Adrenal gland (tissue), 5 donors: ENCODE measurements at regions not wholly inside any gene's neighbourhood (a gene's known extent, or its start where the extent isn't known, plus 50 kb on each side); places are given as distances from the start of the nearest gene placed in this dataset.

Experiments used
- POLR2A ChIP-seq, 2 donors: fragments of 450-650 bp; IDR thresholded peaks; one replicate each; pipeline ENCODE4 v1.6.1; 2017; ENCODE audit warnings: antibody characterized with exemption in 2 of 2, mild to moderate bottlenecking in 2 of 2, moderate library complexity in 1 of 2
- TF ChIP-seq, protein P1 (sequence below), 6 experiments: fragments of 450-650 bp in 4 of 6; fragments of 200-600 bp in 2 of 6; sonication (generic) in 1 of 6; IDR thresholded peaks; 1 replicate in 5 of 6; 2 replicates in 1 of 6; pipeline versions ENCODE4 v1.5.1 to v1.8.0; 2016 to 2021; ENCODE audit warnings: antibody characterized with exemption in 6 of 6, mild to moderate bottlenecking in 2 of 6, moderate library complexity in 1 of 6
- donor health status: DM: no; HTN: no; CAD: no.

DNA sequence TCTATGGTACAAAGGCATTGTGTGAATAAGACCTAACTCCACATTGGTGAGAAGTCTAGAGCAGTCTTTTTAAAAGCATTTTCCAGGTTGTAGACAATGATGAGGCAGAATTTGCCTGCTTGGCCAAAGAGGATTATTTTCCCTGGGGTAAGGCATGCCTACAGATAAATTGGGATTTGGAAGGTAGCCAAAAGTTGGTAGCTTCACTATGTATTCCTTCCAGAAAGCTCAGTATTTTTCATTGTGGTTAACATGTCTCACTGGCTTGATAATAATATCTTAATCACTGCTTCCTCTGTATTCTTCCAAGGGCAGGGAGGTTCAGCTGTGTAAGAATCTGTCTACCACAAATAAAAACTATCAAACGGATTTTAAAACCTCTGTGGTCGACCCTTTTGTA lies 590.8 kb upstream of the PRMT6 start:
- TF ChIP-seq, protein P1, sequence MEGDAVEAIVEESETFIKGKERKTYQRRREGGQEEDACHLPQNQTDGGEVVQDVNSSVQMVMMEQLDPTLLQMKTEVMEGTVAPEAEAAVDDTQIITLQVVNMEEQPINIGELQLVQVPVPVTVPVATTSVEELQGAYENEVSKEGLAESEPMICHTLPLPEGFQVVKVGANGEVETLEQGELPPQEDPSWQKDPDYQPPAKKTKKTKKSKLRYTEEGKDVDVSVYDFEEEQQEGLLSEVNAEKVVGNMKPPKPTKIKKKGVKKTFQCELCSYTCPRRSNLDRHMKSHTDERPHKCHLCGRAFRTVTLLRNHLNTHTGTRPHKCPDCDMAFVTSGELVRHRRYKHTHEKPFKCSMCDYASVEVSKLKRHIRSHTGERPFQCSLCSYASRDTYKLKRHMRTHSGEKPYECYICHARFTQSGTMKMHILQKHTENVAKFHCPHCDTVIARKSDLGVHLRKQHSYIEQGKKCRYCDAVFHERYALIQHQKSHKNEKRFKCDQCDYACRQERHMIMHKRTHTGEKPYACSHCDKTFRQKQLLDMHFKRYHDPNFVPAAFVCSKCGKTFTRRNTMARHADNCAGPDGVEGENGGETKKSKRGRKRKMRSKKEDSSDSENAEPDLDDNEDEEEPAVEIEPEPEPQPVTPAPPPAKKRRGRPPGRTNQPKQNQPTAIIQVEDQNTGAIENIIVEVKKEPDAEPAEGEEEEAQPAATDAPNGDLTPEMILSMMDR (IDR thresholded peaks at IDR 0.05): no peak
- no peak for TF ChIP-seq POLR2A (IDR thresholded peaks at IDR 0.05)
